ENCODE measurements at regions not wholly inside any gene's neighbourhood (a gene's known extent, or its start where the extent isn't known, plus 50 kb on each side); places are given as distances from the start of the nearest gene placed in this dataset.

DNA sequence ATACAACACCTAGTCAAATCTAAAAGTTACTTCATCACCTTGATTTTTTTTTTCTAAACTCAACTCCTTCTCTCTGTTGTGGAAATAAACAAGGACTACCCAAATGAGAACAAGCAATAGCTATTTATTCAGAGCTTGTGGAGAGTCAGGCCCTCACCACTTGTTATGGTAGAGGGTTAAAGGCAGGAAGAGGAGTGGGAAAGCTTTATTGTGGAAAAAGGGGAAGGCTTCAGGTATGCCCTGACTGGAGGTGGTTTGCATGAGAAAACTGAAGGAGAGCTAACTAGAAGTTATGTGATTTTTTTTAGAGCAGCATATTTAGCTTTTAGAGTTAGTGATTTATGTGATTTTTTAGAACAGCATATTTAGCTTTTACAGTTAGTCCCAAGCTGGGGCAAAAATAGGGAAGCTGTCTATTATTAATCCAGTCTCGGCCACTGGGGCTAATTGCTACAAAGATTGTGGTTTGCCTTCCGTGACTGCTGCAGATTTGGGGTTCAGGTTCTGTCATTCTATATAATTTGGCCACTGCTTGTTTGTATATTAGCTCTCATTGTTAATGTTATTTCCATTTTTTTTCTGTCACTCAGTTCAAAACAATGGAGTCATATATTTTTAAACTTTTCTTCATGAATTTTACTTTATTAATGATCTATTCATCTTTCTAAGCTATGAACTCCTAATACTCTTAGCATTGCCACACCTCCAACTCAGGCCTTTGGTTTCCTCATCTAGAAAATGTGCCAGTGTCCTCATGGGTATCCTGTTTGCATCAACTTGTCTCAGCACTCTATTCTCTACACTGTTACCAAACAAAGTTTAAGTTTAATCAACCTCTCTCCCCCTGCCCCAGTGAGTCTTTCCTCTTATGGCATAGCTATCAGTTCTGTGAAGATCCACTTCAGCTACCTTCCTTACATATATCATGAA is 713.0 kb downstream of the BRINP3 start:
- DNase-seq (ENCODE audit: low spot score) = no peak
- TF ChIP-seq, protein P1, sequence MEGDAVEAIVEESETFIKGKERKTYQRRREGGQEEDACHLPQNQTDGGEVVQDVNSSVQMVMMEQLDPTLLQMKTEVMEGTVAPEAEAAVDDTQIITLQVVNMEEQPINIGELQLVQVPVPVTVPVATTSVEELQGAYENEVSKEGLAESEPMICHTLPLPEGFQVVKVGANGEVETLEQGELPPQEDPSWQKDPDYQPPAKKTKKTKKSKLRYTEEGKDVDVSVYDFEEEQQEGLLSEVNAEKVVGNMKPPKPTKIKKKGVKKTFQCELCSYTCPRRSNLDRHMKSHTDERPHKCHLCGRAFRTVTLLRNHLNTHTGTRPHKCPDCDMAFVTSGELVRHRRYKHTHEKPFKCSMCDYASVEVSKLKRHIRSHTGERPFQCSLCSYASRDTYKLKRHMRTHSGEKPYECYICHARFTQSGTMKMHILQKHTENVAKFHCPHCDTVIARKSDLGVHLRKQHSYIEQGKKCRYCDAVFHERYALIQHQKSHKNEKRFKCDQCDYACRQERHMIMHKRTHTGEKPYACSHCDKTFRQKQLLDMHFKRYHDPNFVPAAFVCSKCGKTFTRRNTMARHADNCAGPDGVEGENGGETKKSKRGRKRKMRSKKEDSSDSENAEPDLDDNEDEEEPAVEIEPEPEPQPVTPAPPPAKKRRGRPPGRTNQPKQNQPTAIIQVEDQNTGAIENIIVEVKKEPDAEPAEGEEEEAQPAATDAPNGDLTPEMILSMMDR (IDR thresholded peaks at IDR 0.05; ENCODE audit: extremely low read depth, missing control alignments) = no peak

DNA sequence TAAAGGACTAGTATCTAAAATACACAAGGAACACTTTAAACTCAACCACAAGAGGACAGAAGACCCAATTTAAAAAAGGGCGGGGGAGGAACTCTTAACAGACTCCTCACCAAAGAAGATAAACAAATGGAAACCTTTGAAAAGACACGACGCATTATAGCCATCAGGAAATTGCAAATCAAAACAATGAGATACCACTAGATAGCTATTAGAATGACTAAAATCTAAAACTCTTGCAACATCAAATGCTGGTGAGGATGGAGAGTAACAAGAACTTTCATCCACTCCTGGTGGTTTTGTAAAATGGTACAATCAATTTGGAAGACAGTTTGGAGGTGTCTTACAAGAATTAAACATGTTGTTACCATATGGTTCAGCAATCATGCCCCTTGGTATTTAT is 708.2 kb downstream of the BRINP3 start:
- DNase-seq (ENCODE audit: low spot score) = no peak
- TF ChIP-seq, protein P1 (IDR thresholded peaks at IDR 0.05; ENCODE audit: extremely low read depth, missing control alignments) = no peak

DNA sequence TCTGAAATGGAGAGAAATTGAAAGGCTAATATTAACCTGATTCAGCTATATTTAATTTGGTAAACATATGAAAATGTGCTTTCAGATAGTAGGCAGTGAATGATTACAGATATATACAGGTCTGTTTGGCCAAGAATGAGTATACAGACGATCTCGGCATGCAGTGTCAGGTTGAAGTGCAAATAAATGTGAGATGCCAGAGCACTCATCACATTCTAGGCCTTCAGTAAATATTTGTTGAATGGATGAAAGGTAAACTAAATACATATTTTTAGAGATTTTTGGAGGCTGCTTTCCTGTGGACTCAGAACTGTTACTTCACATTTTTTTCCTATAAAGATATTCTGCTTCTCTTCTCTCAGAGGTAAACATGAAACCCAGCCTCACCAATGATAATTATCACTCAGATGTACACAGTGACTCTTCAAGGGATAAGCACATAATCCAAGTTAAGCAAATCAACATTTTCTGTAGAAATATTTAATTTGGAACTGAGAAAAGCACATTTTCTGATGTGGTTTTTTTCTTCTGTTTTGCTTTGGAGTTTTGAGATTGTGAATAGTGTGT is 702.9 kb downstream of the BRINP3 start:
- no peak for DNase-seq (ENCODE audit: low spot score)

DNA sequence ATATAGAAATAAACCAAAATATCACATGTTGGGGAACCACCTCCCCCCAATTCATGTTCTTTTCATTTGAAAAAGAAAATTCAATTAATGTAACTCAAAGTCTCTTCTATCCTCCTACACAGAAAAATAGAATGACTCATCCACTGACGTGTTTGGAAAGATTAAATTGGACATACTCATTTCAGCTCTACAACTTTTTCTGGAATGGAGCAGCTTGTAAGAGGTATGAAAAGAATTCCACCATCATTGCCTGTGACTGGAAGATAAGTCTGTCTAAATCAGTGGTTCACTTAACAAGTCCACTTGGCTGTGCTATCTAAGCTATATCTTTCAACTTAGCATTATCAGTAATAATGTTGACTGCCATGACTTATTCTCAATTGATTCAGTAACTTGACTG is 702.3 kb downstream of the BRINP3 start:
- DNase-seq (ENCODE audit: low spot score) = no peak
- TF ChIP-seq, protein P1 (IDR thresholded peaks at IDR 0.05; ENCODE audit: extremely low read depth, missing control alignments) = no peak

More for the DNA sequence above, 702.9 kb downstream of the BRINP3 start:
- TF ChIP-seq, protein P1 (IDR thresholded peaks at IDR 0.05; ENCODE audit: extremely low read depth, missing control alignments) = no peak

DNA sequence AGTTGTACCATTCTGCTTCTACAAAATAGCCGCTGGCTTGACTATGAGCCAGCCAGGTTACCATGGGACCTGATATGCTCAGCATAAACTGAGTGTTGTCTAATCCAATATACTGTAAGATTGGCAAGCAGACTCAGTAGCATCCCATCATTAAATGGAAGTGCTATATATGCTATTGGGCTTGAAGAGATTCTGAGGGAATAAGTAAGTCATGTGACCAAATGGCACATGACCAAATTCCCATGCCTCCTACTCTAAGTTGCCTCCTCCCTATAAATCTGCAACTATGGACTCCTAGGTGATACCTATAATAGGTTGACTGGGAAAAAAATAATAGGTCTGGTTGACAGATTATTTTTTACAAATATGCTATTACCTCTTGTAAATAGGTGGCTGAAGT is 698.6 kb downstream of the BRINP3 start:
- DNase-seq (ENCODE audit: low spot score) = no peak
- TF ChIP-seq, protein P1 (IDR thresholded peaks at IDR 0.05; ENCODE audit: extremely low read depth, missing control alignments) = no peak

DNA sequence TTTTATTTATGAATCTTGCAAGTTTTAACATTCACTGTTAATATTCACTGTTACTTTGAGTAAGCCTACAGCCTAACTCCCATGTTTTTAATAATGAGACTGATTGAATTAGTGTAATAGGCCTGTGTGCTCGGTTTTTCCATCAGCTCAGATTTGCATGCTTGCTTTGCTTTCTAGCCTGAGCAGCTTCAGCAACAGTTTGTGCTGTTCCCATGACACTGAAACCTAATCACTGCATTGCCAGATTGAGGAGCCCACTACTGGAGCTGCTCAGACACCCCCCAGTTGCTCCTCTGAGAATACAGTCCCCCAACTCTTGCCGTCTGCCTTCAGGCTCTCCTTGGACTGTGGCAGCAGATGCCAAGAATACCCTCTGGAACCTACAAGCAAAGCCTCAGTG is 695.4 kb downstream of the BRINP3 start:
- TF ChIP-seq, protein P1 (IDR thresholded peaks at IDR 0.05; ENCODE audit: extremely low read depth, missing control alignments) = no peak
- DNase-seq (ENCODE audit: low spot score) = no peak

DNA sequence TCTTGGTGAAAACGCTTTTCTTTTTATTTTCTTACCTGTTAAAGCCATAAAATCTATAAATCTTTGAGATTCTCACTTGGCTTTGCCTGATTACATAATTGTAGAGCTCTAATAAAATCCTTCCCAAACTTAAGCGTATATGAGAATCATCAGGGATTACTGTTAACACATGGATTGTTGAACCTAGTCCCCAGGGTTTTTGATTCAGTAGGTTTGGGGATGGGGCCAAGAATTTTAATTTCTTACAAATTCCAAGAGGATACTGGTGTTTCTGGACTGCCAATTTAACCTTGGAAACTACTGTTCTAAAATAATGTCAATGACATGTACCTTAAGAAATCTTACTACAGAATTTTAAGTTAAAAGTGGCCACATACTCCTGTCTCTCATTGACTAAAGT is 694.2 kb downstream of the BRINP3 start:
- DNase-seq (ENCODE audit: low spot score) = no peak
- TF ChIP-seq, protein P1 (IDR thresholded peaks at IDR 0.05; ENCODE audit: extremely low read depth, missing control alignments) = no peak
